Ascending aorta (tissue), 2 donors: ENCODE measurements at regions not wholly inside any gene's neighbourhood (a gene's known extent, or its start where the extent isn't known, plus 50 kb on each side); places are given as distances from the start of the nearest gene placed in this dataset.

ENCODE experiments used
- DNase-seq, 2 donors: peaks; one replicate each; pipeline ENCODE4 v3.0.0-alpha.2; 2019; ENCODE audit warnings: low spot score in 2 of 2
- H3K27ac ChIP-seq, 2 donors: fragments of 200-600 bp; sonication (generic); one replicate each; pipeline ENCODE4 v1.5.1; 2016 to 2017; ENCODE audit warnings: mild to moderate bottlenecking in 1 of 2
- H3K27me3 ChIP-seq: fragments of 200-600 bp; sonication (generic); one replicate; pipeline ENCODE4 v1.5.1; 2017
- H3K36me3 ChIP-seq, 2 donors: fragments of 200-600 bp; sonication (generic); one replicate each; pipeline ENCODE4 v1.5.1; 2016
- H3K4me1 ChIP-seq, 2 donors: fragments of 200-600 bp; sonication (generic); one replicate each; pipeline ENCODE4 v1.5.1; 2016 to 2017; ENCODE audit warnings: mild to moderate bottlenecking in 1 of 2
- H3K4me3 ChIP-seq, 2 donors: fragments of 200-600 bp; sonication (generic); one replicate each; pipeline ENCODE4 v1.5.1; 2016 to 2017; ENCODE audit warnings: mild to moderate bottlenecking in 1 of 2
- H3K9me3 ChIP-seq, 2 donors: fragments of 200-600 bp; sonication (generic); one replicate each; pipeline ENCODE4 v1.5.1; 2016
- intact Hi-C: fragments of 100-400 bp; cut with DNase I; formaldehyde crosslinking; loops from one replicate; pipeline ENCODE4 v1.15.1; 2023
- TF ChIP-seq, protein P1 (sequence below), 3 experiments: fragments of 200-600 bp in 2 of 3; fragments of 450-650 bp in 1 of 3; sonication (generic) in 2 of 3; IDR thresholded peaks; one replicate each; pipeline ENCODE4 v1.5.1; 2016 to 2019; ENCODE audit warnings: antibody characterized with exemption in 3 of 3, mild to moderate bottlenecking in 1 of 3, moderate library complexity in 1 of 3

GRCh38 chr4:31601793-31602192 lies 881.6 kb downstream of the PCDH7 start:
- H3K4me3 ChIP-seq: no peak overlapping the region
- H3K27ac ChIP-seq: no peak overlapping the region
- TF ChIP-seq, protein P1, sequence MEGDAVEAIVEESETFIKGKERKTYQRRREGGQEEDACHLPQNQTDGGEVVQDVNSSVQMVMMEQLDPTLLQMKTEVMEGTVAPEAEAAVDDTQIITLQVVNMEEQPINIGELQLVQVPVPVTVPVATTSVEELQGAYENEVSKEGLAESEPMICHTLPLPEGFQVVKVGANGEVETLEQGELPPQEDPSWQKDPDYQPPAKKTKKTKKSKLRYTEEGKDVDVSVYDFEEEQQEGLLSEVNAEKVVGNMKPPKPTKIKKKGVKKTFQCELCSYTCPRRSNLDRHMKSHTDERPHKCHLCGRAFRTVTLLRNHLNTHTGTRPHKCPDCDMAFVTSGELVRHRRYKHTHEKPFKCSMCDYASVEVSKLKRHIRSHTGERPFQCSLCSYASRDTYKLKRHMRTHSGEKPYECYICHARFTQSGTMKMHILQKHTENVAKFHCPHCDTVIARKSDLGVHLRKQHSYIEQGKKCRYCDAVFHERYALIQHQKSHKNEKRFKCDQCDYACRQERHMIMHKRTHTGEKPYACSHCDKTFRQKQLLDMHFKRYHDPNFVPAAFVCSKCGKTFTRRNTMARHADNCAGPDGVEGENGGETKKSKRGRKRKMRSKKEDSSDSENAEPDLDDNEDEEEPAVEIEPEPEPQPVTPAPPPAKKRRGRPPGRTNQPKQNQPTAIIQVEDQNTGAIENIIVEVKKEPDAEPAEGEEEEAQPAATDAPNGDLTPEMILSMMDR (IDR thresholded peaks at IDR 0.05): no peak
- intact Hi-C loops: no loop called here
- H3K36me3 ChIP-seq: no peaks in the 10 kb centered on the region
- H3K27me3 ChIP-seq: no peaks in the 10 kb centered on the region
- H3K4me1 ChIP-seq: no peaks in the 10 kb centered on the region
- DNase-seq: no peak
- no peaks in the 10 kb centered on the region for H3K9me3 ChIP-seq

DNA sequence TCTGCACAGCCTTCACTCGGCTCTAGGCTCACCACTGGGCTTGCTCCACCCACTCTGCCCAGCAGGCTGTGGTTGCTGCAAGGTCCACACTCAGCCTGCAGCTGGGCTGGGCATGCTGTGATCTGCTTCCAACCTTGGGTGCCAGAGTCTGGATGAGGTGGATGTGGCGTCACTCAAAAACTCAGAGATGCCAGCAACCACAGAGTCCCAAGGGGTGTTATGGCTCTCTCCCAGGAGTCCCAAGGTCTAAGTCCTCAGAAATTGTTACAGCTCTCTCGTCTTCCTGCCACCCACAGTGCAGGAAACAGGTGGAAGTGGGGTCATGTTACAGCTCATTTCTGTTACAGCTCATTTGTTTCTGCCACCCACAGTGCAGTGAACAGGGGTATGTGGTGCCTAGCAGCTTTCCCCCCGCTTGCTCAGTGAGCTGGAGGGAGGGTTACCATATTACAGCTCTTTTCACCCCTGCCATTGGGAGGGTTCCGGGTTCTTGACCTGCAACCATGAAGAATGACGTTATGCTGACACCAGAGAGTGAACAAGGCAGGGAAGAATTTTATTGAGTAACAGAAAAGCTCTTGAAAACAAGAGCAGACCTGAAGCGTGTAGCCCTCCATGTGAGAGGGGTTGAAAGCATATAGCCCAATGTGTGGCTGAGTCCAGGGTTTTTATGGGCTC lies 893.9 kb downstream of the PCDH7 start:
- no peaks in the 10 kb centered on the region for H3K4me1 ChIP-seq
- no peaks in the 10 kb centered on the region for H3K9me3 ChIP-seq
- H3K36me3 ChIP-seq: no peaks in the 10 kb centered on the region
- DNase-seq: no peak
- TF ChIP-seq, protein P1 (IDR thresholded peaks at IDR 0.05): no peak
- no peaks in the 10 kb centered on the region for H3K27me3 ChIP-seq
- no peak overlapping the region for H3K4me3 ChIP-seq
- intact Hi-C loops: no loop called here
- H3K27ac ChIP-seq: no peak overlapping the region

DNA sequence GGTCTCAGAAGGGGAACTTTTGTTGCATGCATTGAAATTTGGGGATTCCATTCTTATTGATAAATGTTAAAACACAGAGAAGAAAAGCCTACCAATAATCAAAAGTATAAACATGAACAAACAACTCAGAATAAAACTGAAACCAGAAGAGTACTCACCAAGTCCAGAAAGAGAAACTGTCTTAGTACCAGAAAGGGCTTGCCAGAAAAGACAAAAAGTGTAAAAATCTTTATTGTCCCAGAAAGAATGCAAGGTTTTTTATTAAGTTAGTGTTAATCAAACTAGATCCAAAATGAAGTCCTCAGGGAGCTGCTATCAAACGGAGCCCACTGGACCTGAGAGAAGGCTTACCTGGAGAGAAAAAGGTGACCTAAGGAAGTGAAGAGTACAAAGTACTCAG lies 897.5 kb downstream of the PCDH7 start:
- H3K36me3 ChIP-seq: no peaks in the 10 kb centered on the region
- H3K9me3 ChIP-seq: no peaks in the 10 kb centered on the region
- intact Hi-C loops: no loop called here
- H3K27ac ChIP-seq: no peak overlapping the region
- H3K4me3 ChIP-seq: no peak overlapping the region
- H3K4me1 ChIP-seq: no peaks in the 10 kb centered on the region
- H3K27me3 ChIP-seq: no peaks in the 10 kb centered on the region
- no peak for DNase-seq
- TF ChIP-seq, protein P1 (IDR thresholded peaks at IDR 0.05): no peak

- Histone ChIP-seq H3K36me3 (no peaks in the 10 kb centered on the region), H3K27me3 (no peaks in the 10 kb centered on the region), H3K4me1 (no peaks in the 10 kb centered on the region), H3K9me3 (no peaks in the 10 kb centered on the region), H3K4me3 (no peak overlapping the region), H3K27ac (no peak overlapping the region)
- TF ChIP-seq, protein P1 (IDR thresholded peaks at IDR 0.05): no peak
- intact Hi-C loops: no loop called here
- DNase-seq: no peak
Observed at GRCh38 chr4:31620476-31620875, 900.3 kb downstream of the PCDH7 start.

- no peak overlapping the region for H3K27ac ChIP-seq
- intact Hi-C loops: no loop called here
- H3K27me3 ChIP-seq: no peaks in the 10 kb centered on the region
- TF ChIP-seq, protein P1 (IDR thresholded peaks at IDR 0.05): no peak
- H3K4me1 ChIP-seq: no peaks in the 10 kb centered on the region
- DNase-seq: no peak
- no peaks in the 10 kb centered on the region for H3K9me3 ChIP-seq
- no peaks in the 10 kb centered on the region for H3K36me3 ChIP-seq
- H3K4me3 ChIP-seq: no peak overlapping the region
Observed at GRCh38 chr4:31645236-31645635, 925.1 kb downstream of the PCDH7 start.

DNA sequence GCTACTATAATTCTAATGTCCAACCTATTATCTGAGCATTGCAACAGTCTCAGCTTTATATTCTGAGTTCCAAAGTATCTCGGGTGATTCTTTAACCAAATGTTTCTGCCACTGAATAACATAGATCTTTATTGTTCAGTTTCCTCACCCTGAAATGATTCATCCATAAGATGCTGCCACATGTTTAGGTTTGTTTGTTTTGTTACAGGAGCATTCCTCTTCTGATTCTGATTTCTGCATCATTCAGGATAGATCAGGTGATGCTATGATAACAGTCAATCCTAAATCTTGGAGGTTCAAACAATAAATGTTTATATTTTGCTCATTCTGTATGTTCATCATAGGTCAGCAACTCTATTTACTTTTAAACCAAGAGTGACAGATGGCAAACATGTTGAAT lies 927.6 kb downstream of the PCDH7 start:
- DNase-seq: no peak
- no peaks in the 10 kb centered on the region for H3K9me3 ChIP-seq
- TF ChIP-seq, protein P1 (IDR thresholded peaks at IDR 0.05): no peak
- no peaks in the 10 kb centered on the region for H3K36me3 ChIP-seq
- H3K27me3 ChIP-seq: no peaks in the 10 kb centered on the region
- intact Hi-C loops: no loop called here
- H3K4me3 ChIP-seq: no peak overlapping the region
- no peak overlapping the region for H3K27ac ChIP-seq
- no peaks in the 10 kb centered on the region for H3K4me1 ChIP-seq
